ENCODE measurements at regions not wholly inside any gene's neighbourhood (a gene's known extent, or its start where the extent isn't known, plus 50 kb on each side); places are given as distances from the start of the nearest gene placed in this dataset.

DNA sequence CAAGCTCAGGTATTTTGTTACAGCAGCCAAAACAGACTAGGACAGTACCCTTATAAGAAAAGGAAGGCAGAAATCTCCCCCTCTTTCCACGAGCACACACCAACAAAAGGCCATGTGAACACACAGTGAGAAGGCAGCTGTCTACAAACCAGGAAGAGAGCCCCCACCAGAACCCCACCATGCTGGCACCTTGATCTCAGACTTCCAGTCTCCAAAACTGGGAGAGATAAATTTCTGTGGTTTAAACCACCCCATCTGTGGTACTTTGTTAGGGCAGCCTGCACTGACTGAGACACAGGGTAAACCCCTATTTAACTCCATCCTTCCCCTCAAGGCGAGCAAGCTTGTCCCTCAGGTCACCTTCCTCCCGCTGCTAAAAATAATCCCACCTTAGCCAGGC, 475.8 kb upstream of the JARID2 start:
- TF ChIP-seq, protein P1, sequence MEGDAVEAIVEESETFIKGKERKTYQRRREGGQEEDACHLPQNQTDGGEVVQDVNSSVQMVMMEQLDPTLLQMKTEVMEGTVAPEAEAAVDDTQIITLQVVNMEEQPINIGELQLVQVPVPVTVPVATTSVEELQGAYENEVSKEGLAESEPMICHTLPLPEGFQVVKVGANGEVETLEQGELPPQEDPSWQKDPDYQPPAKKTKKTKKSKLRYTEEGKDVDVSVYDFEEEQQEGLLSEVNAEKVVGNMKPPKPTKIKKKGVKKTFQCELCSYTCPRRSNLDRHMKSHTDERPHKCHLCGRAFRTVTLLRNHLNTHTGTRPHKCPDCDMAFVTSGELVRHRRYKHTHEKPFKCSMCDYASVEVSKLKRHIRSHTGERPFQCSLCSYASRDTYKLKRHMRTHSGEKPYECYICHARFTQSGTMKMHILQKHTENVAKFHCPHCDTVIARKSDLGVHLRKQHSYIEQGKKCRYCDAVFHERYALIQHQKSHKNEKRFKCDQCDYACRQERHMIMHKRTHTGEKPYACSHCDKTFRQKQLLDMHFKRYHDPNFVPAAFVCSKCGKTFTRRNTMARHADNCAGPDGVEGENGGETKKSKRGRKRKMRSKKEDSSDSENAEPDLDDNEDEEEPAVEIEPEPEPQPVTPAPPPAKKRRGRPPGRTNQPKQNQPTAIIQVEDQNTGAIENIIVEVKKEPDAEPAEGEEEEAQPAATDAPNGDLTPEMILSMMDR (conservative IDR thresholded peaks at IDR 0.05): no peak
- H3K9me3 Mint-ChIP-seq: no peaks in the 10 kb centered on the region
- no peak overlapping the region for H3K27ac Mint-ChIP-seq (ENCODE audit: unreplicated experiment)
- no peaks in the 10 kb centered on the region for H3K36me3 Mint-ChIP-seq (ENCODE audit: low read depth)
- H3K4me3 Mint-ChIP-seq: no peak overlapping the region
- no peak for DNase-seq (ENCODE audit: low read depth, low spot score)
- H3K27me3 Mint-ChIP-seq (ENCODE audit: low read depth): no peaks in the 10 kb centered on the region
- H3K4me1 Mint-ChIP-seq: peaks cover 38% of the 10 kb centered on the region

GRCh38 chr6:14770572-14770971, 475.3 kb upstream of the JARID2 start:
- TF ChIP-seq, protein P1 (conservative IDR thresholded peaks at IDR 0.05): no peak
- peaks cover 38% of the 10 kb centered on the region for H3K4me1 Mint-ChIP-seq
- no peak overlapping the region for H3K27ac Mint-ChIP-seq (ENCODE audit: unreplicated experiment)
- DNase-seq (ENCODE audit: low read depth, low spot score): no peak
- no peaks in the 10 kb centered on the region for H3K36me3 Mint-ChIP-seq (ENCODE audit: low read depth)
- no peaks in the 10 kb centered on the region for H3K9me3 Mint-ChIP-seq
- H3K4me3 Mint-ChIP-seq: no peak overlapping the region
- H3K27me3 Mint-ChIP-seq (ENCODE audit: low read depth): no peaks in the 10 kb centered on the region

DNA sequence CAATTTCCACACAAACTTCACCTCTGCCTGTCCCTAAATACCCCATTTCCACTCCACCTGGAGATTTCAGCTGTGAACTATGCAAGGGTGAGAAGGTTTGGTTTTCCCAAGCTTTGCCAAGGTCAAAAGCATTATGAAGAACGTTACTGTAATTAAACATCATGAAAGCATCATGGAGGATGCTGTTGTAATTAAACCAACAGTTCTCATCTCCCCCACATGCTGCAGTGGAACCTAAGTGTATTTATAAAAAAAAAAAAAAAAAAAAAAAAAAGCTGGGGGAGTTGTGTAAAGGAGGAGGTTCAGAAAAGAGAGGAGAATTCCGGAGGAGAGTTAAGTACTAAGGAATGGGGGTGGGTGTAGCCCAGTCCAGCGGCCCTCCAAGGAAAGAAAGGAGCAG, 474.9 kb upstream of the JARID2 start:
- H3K36me3 Mint-ChIP-seq (ENCODE audit: low read depth): peaks cover 3% of the 10 kb centered on the region
- no peak overlapping the region for H3K4me3 Mint-ChIP-seq
- DNase-seq (ENCODE audit: low read depth, low spot score): no peak
- no peak overlapping the region for H3K27ac Mint-ChIP-seq (ENCODE audit: unreplicated experiment)
- H3K4me1 Mint-ChIP-seq: peaks cover 38% of the 10 kb centered on the region
- TF ChIP-seq, protein P1 (conservative IDR thresholded peaks at IDR 0.05): no peak
- no peaks in the 10 kb centered on the region for H3K27me3 Mint-ChIP-seq (ENCODE audit: low read depth)
- peaks cover 2% of the 10 kb centered on the region for H3K9me3 Mint-ChIP-seq

- Mint-ChIP-seq H3K36me3 (ENCODE audit: low read depth) (peaks cover 4% of the 10 kb centered on the region), H3K27me3 (ENCODE audit: low read depth) (no peaks in the 10 kb centered on the region), H3K9me3 (peaks cover 3% of the 10 kb centered on the region), H3K4me3 (no peak overlapping the region), H3K4me1 (peaks cover 35% of the 10 kb centered on the region), H3K27ac (ENCODE audit: unreplicated experiment) (no peak overlapping the region)
- DNase-seq (ENCODE audit: low read depth, low spot score): no peak
- TF ChIP-seq, protein P1 (conservative IDR thresholded peaks at IDR 0.05): no peak
These were observed 473.7 kb upstream of the JARID2 start for GRCh38 chr6:14772188-14772587.

- Mint-ChIP-seq H3K36me3 (ENCODE audit: low read depth) (peaks cover 4% of the 10 kb centered on the region), H3K4me3 (no peak overlapping the region)
These were observed 470.3 kb upstream of the JARID2 start for GRCh38 chr6:14775528-14775927.

More at GRCh38 chr6:14775528-14775927, 470.3 kb upstream of the JARID2 start:
- H3K27me3 Mint-ChIP-seq (ENCODE audit: low read depth): no peaks in the 10 kb centered on the region
- TF ChIP-seq, protein P1 (conservative IDR thresholded peaks at IDR 0.05): no peak
- no peak for DNase-seq (ENCODE audit: low read depth, low spot score)
- H3K27ac Mint-ChIP-seq (ENCODE audit: unreplicated experiment): no peak overlapping the region
- H3K9me3 Mint-ChIP-seq: peaks cover 3% of the 10 kb centered on the region
- peaks cover 32% of the 10 kb centered on the region for H3K4me1 Mint-ChIP-seq
